Upper lobe of left lung (tissue), 4 donors: ENCODE measurements at regions not wholly inside any gene's neighbourhood (a gene's known extent, or its start where the extent isn't known, plus 50 kb on each side); places are given as distances from the start of the nearest gene placed in this dataset.

Source experiments
- POLR2AphosphoS5 ChIP-seq, 2 donors: sonication (generic); formaldehyde crosslinking; IDR thresholded peaks; one replicate each; pipeline ENCODE4 v1.5.1; 2017; ENCODE audit warnings: antibody characterized with exemption in 2 of 2
- TF ChIP-seq, protein P1 (sequence below), 6 experiments: fragments of 450-650 bp in 4 of 6; fragments of 200-600 bp in 2 of 6; sonication (generic) in 2 of 6; IDR thresholded peaks; one replicate each; pipeline ENCODE4 v1.5.1; 2016 to 2019; ENCODE audit warnings: antibody characterized with exemption in 6 of 6

DNA sequence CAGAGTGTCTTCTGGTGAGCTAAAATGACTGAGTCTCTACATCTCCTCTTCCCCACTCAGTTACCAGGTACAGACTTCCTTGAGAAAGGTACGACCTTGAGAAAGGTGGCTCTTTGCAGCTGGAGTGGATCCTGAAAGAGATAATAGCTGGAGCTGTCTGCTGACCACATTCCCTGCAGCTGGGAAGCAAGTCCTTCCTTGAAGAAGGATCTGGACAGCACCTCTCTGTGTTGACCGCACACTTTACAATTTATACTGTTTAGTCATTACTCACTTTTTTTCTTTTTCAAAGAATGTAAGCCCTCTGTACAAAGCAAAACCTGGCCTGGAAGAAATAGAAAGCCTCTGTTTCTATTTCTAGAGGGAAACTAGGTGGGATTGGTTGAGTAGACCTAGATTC, 148.8 kb downstream of the MACIR start:
- TF ChIP-seq, protein P1, sequence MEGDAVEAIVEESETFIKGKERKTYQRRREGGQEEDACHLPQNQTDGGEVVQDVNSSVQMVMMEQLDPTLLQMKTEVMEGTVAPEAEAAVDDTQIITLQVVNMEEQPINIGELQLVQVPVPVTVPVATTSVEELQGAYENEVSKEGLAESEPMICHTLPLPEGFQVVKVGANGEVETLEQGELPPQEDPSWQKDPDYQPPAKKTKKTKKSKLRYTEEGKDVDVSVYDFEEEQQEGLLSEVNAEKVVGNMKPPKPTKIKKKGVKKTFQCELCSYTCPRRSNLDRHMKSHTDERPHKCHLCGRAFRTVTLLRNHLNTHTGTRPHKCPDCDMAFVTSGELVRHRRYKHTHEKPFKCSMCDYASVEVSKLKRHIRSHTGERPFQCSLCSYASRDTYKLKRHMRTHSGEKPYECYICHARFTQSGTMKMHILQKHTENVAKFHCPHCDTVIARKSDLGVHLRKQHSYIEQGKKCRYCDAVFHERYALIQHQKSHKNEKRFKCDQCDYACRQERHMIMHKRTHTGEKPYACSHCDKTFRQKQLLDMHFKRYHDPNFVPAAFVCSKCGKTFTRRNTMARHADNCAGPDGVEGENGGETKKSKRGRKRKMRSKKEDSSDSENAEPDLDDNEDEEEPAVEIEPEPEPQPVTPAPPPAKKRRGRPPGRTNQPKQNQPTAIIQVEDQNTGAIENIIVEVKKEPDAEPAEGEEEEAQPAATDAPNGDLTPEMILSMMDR (IDR thresholded peaks at IDR 0.05), result no peak
- TF ChIP-seq POLR2AphosphoS5 (IDR thresholded peaks at IDR 0.05), result no peak
